DND-41 (cell line): ENCODE measurements at regions not wholly inside any gene's neighbourhood (a gene's known extent, or its start where the extent isn't known, plus 50 kb on each side); places are given as distances from the start of the nearest gene placed in this dataset.

Experiments used
- EZH2 ChIP-seq: IDR thresholded peaks from 3 replicates; pipeline ENCODE4 v1.6.1; 2012; ENCODE audit warnings: borderline replicate concordance, low read depth, mild to moderate bottlenecking, moderate library complexity, low read length, inconsistent platforms; ENCODE audit not compliant: severe bottlenecking
- TF ChIP-seq, protein P1 (sequence below): IDR thresholded peaks from 2 replicates; pipeline ENCODE4 v1.5.1; 2012; ENCODE audit warnings: borderline replicate concordance, low read length, moderate library complexity, mild to moderate bottlenecking; ENCODE audit not compliant: poor library complexity, severe bottlenecking; ENCODE audit errors: extremely low read depth

- TF ChIP-seq, protein P1, sequence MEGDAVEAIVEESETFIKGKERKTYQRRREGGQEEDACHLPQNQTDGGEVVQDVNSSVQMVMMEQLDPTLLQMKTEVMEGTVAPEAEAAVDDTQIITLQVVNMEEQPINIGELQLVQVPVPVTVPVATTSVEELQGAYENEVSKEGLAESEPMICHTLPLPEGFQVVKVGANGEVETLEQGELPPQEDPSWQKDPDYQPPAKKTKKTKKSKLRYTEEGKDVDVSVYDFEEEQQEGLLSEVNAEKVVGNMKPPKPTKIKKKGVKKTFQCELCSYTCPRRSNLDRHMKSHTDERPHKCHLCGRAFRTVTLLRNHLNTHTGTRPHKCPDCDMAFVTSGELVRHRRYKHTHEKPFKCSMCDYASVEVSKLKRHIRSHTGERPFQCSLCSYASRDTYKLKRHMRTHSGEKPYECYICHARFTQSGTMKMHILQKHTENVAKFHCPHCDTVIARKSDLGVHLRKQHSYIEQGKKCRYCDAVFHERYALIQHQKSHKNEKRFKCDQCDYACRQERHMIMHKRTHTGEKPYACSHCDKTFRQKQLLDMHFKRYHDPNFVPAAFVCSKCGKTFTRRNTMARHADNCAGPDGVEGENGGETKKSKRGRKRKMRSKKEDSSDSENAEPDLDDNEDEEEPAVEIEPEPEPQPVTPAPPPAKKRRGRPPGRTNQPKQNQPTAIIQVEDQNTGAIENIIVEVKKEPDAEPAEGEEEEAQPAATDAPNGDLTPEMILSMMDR: no peak
- TF ChIP-seq EZH2: no peak
These were observed 332.8 kb downstream of the CNTN3 start for GRCh38 chr3:74281705-74282104.
